GM23248 (cell line): ENCODE measurements at regions not wholly inside any gene's neighbourhood (a gene's known extent, or its start where the extent isn't known, plus 50 kb on each side); places are given as distances from the start of the nearest gene placed in this dataset.

ENCODE experiments used
- EZH2 ChIP-seq: fragments of 200-600 bp; sonication (generic); IDR thresholded peaks from 2 replicates; pipeline ENCODE4 v1.6.1; 2018; ENCODE audit warnings: antibody characterized with exemption, mild to moderate bottlenecking; ENCODE audit not compliant: insufficient read depth, poor library complexity, severe bottlenecking
- EZH2phosphoT487 ChIP-seq: fragments of 200-600 bp; sonication (generic); IDR thresholded peaks from 2 replicates; pipeline ENCODE4 v1.6.1; 2018; ENCODE audit warnings: antibody characterized with exemption, moderate library complexity, mild to moderate bottlenecking, low read depth; ENCODE audit not compliant: insufficient read depth

DNA sequence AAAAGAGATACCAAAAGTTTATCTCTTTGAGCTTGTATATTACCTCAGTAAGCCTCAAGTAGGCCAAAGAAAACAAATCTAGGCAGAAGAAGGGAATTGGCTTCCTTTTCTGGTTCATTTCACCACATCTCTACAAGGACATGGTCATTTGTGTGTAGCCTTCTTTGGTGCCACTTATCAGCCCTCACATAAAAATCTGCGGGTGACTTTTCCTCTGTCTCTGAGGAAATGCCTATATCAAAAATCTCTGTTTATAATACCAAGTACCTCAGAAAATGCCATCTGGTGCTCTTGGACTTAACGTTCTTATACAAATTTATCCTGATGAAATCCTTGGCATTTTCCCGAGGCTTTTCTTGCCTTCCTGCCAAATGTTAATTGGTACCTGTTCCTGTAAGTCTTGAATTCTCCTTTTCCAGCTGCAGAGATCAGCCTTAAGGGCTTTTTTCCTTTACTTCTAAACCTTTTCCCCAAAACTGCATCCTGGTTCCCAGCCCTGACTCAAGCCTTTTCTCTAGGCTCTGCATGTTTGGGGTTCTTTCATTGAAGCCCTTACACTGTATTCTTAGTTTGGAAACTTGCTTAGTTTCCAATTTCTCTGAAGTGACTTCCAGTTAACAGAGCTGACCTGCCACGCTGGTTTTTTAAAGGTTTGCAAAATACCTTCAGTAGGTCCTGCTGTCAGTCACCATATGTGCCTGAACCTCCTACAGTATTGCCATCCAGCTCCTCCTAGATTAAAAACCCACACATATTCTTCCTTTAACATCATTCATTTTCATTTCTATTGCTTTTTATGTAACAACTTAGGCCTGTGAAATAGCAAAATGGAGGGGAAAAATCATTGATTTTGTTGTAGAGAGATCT is 191.2 kb upstream of the PREP start:
- no peak for TF ChIP-seq EZH2
- TF ChIP-seq EZH2phosphoT487, result no peak
